Osteoblast (primary cell): ENCODE measurements at regions not wholly inside any gene's neighbourhood (a gene's known extent, or its start where the extent isn't known, plus 50 kb on each side); places are given as distances from the start of the nearest gene placed in this dataset.

ENCODE experiments used
- DNase-seq: peaks from one replicate; pipeline ENCODE4 v3.0.0; 2011; ENCODE audit warnings: low spot score, mixed read lengths; ENCODE audit not compliant: insufficient read length; ENCODE audit errors: missing footprints
- H2AFZ ChIP-seq: 2 replicates; pipeline ENCODE4 v1.6.0; 2011; ENCODE audit warnings: mild to moderate bottlenecking, low read length
- H3K27ac ChIP-seq: 2 replicates; pipeline ENCODE4 v1.5.1; 2011; ENCODE audit warnings: mild to moderate bottlenecking, low read depth, low read length, moderate library complexity
- H3K27me3 ChIP-seq: 2 replicates; pipeline ENCODE4 v1.6.0; 2012; ENCODE audit warnings: mild to moderate bottlenecking, control low read depth, inconsistent platforms, low read length, moderate library complexity; ENCODE audit not compliant: insufficient read depth
- H3K36me3 ChIP-seq: 2 replicates; pipeline ENCODE4 v1.5.1; 2011; ENCODE audit warnings: mild to moderate bottlenecking, low read length, control low read depth, moderate library complexity; ENCODE audit not compliant: insufficient read depth
- H3K4me1 ChIP-seq: 2 replicates; pipeline ENCODE4 v1.5.1; 2011; ENCODE audit warnings: mild to moderate bottlenecking, low read length, control low read depth, moderate library complexity; ENCODE audit not compliant: insufficient read depth
- H3K4me2 ChIP-seq: 2 replicates; pipeline ENCODE4 v1.6.0; 2011; ENCODE audit warnings: mild to moderate bottlenecking, low read length; ENCODE audit not compliant: insufficient read depth
- H3K4me3 ChIP-seq: fragments of 200-600 bp; sonication (generic); 3 replicates; pipeline ENCODE4 v1.5.1; 2012; ENCODE audit warnings: mild to moderate bottlenecking, low read length, inconsistent platforms; ENCODE audit not compliant: insufficient read depth
- H3K79me2 ChIP-seq: 2 replicates; pipeline ENCODE4 v1.6.0; 2012; ENCODE audit warnings: mild to moderate bottlenecking, low read length, control low read depth, inconsistent platforms; ENCODE audit not compliant: insufficient read depth
- H3K9me3 ChIP-seq: 2 replicates; pipeline ENCODE4 v1.5.1; 2011; ENCODE audit warnings: low read depth, low read length, control low read depth
- H4K20me1 ChIP-seq: 2 replicates; pipeline ENCODE4 v1.6.0; 2012; ENCODE audit warnings: mild to moderate bottlenecking, low read length, control low read depth; ENCODE audit not compliant: insufficient read depth
- TF ChIP-seq, protein P1 (sequence below): IDR thresholded peaks from 2 replicates; pipeline ENCODE4 v1.5.1; 2011; ENCODE audit warnings: mild to moderate bottlenecking, low read depth, low read length, moderate library complexity; ENCODE audit errors: extremely low read depth

DNA sequence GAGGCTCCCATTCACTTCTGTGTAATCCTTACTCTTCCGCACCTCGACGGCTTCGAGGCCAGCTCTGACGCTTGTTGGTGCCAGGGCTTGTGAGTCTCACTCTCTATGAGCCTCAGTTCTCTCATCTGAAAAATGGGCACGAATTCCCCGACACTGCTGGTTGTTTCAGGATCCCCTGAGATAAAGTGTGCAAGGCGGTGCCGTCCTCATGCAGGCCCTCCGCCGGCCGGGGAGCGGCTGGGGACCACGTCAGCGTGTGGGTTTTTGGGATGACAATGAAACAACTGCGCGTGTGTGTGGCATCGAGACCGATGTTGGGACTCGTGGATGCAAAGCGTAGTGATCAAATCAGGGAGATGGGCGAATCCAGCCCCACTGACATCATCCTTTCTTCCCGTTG lies 75.6 kb downstream of the FOXL3 start:
- DNase-seq = no peak
- H2AFZ ChIP-seq = no peak overlapping the region
- H3K9me3 ChIP-seq = no peaks in the 10 kb centered on the region
- H3K36me3 ChIP-seq = no peaks in the 10 kb centered on the region
- H3K4me1 ChIP-seq = peaks cover 4% of the 10 kb centered on the region
- H3K4me2 ChIP-seq = peak overlapping the region; percentile 84
- peaks cover 17% of the 10 kb centered on the region for H3K27me3 ChIP-seq
- no peaks in the 10 kb centered on the region for H3K79me2 ChIP-seq
- H3K27ac ChIP-seq = no peak overlapping the region
- no peaks in the 10 kb centered on the region for H4K20me1 ChIP-seq
- peak overlapping the region; percentile 60 for H3K4me3 ChIP-seq
- TF ChIP-seq, protein P1, sequence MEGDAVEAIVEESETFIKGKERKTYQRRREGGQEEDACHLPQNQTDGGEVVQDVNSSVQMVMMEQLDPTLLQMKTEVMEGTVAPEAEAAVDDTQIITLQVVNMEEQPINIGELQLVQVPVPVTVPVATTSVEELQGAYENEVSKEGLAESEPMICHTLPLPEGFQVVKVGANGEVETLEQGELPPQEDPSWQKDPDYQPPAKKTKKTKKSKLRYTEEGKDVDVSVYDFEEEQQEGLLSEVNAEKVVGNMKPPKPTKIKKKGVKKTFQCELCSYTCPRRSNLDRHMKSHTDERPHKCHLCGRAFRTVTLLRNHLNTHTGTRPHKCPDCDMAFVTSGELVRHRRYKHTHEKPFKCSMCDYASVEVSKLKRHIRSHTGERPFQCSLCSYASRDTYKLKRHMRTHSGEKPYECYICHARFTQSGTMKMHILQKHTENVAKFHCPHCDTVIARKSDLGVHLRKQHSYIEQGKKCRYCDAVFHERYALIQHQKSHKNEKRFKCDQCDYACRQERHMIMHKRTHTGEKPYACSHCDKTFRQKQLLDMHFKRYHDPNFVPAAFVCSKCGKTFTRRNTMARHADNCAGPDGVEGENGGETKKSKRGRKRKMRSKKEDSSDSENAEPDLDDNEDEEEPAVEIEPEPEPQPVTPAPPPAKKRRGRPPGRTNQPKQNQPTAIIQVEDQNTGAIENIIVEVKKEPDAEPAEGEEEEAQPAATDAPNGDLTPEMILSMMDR = no peak

DNA sequence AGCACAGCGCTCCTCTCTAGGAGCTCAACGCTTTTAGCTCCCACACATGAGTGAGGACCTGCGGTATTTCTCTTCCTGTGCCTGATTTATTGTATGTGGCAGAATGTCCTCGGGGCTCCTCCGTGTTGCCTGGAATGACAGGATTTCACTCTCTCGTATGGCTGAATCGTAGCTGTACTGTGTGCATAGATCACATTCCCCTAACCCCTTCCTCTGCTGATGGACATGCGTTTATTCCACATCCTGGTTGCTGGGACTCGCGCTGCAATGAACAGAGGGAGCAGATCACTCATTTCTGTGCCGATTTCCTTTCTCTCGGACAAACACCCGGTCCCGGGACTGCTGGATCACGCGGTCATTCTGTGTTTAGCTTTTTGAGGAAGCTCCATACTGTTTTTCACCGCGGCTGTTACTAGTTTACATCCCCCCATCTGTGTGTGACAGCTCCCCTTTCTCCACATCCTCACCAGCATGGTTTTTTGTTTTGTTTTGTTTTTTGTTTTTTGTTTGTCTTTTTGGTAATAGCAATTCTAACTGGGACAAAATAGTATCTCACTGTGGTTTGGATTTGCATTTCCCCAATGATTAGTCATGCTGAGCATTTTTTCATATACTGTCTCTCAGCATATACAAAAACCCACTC lies 76.3 kb downstream of the FOXL3 start:
- Histone ChIP-seq H3K27ac (no peak overlapping the region), H3K4me2 (peak overlapping the region; percentile 84), H2AFZ (peak overlapping the region; percentile 86), H3K27me3 (peaks cover 12% of the 10 kb centered on the region), H3K4me1 (peaks cover 4% of the 10 kb centered on the region), H3K36me3 (no peaks in the 10 kb centered on the region), H3K79me2 (no peaks in the 10 kb centered on the region), H3K9me3 (no peaks in the 10 kb centered on the region), H3K4me3 (peak overlapping the region; percentile 60), H4K20me1 (no peaks in the 10 kb centered on the region)
- no peak for DNase-seq
- TF ChIP-seq, protein P1 = no peak

DNA sequence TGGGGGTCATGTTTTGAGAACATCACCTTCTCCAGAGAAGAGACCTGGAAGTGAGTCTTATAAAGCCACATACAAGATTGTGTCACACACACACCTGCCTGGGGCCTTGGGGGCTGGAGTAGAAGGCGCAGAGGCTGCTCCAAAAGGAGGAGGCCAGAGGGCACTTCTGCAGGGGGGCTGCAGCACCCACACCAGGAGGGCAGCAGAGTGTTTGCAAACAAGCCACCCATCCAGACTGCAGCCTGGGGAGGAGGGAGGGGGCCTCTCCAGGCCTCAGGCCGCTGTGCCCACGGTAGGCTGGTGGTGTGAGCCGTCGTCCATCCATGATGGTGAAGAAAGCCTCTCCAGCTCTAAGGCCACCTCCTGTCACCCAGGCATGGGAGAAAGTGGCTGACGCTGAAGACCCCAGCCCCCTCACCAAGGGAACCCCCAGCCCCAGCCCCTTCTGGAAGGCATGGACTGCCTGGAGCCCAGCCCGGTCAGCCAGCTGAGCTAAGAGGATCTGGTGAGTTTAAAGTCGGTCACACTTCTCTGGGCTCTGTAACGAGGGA lies 77.5 kb downstream of the FOXL3 start:
- Histone ChIP-seq H3K79me2 (no peaks in the 10 kb centered on the region), H3K27ac (no peak overlapping the region), H3K27me3 (peaks cover 12% of the 10 kb centered on the region), H4K20me1 (no peaks in the 10 kb centered on the region), H3K9me3 (no peaks in the 10 kb centered on the region), H2AFZ (no peak overlapping the region), H3K36me3 (no peaks in the 10 kb centered on the region), H3K4me3 (no peak overlapping the region), H3K4me1 (no peaks in the 10 kb centered on the region), H3K4me2 (no peak overlapping the region)
- TF ChIP-seq, protein P1 = no peak
- DNase-seq = no peak

DNA sequence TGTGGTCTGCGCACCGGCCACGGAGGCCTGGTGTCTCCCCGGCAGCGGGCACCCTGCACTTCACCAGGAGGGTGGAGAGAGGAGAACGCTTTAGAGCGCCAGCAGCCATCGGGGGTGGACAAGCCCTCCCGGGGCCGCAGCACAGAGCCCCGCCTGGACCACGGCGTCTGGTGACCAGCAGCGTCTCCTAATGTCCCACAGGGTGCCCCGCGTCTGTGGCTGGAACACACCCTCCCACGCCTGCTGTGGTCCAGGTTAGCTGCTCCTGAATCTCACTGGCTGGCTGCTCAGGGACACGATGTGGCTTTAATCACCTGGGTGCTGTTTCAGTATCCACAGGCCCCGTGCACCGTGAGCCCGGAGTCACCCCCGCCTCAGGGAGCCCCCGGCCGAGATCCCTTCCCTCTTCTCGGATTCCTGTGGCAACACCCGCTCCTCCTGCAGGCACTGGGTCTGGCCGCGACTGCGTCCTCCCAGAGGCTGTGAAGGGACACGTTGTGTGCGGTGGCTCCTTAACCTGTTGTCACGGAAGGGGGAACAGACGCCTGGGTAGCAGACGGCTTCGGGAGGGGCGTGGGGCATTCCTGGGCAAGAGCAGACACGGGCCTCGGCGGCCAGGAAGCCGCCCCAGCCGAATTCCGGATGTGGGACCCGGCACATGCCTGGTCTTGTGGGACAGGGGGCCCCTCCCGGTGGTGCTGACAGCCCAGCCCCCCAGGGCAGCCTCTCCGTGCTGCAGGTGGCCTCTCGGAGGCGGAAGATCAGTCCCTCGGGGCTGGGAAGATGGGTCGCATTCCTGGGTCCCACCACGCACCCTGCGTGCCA lies 78.9 kb downstream of the FOXL3 start:
- H3K27me3 ChIP-seq = peaks cover 13% of the 10 kb centered on the region

More for the DNA sequence above, 78.9 kb downstream of the FOXL3 start:
- Histone ChIP-seq H4K20me1 (no peaks in the 10 kb centered on the region), H3K4me1 (no peaks in the 10 kb centered on the region), H3K36me3 (no peaks in the 10 kb centered on the region), H3K4me2 (no peak overlapping the region), H3K4me3 (no peak overlapping the region), H2AFZ (no peak overlapping the region), H3K27ac (no peak overlapping the region), H3K79me2 (no peaks in the 10 kb centered on the region), H3K9me3 (no peaks in the 10 kb centered on the region)
- TF ChIP-seq, protein P1 = no peak
- no peak for DNase-seq
